ENCODE measurements at regions not wholly inside any gene's neighbourhood (a gene's known extent, or its start where the extent isn't known, plus 50 kb on each side); places are given as distances from the start of the nearest gene placed in this dataset.
A peak's percentile ranks its signal among the peaks of the same experiment; 100 is the strongest.

DNA sequence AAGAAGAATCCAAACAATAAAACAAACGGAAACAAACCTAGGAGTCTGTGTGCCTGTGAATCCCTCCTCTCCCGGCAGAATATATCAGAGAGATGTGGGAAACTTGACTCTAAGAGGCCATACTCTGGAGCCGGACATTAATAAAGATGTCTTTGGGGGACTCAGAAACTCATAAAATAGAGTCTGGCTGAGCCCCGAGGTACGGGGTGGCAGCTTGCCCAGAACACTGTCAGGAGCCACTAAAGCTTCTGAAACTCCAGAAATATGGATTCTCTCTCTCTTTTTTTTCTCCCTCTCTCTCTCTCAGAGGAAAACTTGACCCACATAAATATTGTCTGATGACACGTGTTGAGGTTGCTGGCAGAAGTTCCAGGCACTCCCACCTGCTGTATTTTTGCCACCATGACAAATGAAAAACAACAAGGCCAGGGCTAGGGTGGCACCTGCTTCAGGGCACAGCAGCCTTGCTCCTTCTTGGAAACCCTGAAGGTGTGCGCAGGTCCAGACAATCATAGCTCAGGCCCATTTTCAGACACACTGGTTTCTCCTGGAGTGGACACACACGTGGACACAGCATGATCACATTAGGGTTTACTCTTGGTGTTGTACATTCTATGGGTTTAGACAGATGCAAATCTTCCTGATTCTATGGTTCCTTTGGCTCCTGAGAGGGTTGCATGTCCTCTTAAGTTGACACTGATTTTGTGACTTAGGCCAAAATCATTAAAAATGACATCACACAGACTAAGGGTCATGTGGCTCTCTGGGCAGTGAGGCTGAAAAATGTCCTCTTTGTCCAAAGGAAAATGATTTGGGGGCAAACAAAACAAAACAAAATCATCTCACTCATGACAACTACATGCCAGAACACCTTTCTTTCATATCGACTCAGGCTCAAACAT, 282.6 kb upstream of the IRX3 start:
- DNase-seq (ENCODE audit: low read depth): no peak

DNA sequence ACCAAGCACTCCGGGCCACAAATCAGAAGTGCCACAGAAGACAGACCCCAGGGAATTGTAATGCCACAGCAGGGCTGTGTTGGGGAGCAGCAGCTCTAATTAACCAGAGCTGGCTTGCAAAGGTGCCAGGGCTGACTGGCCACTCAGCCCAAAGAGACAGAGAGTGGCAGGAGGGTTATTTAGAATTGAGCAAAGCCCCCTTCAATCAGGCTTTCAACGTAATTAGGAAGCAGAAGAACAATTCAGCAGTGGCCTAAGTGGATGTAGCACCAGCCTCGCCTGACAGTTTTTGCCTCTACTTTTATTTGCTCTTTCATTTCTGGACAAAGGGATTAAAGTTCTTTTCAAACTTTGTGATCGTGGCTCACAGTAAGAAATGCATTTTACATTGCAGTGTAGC, 278.3 kb upstream of the IRX3 start:
- DNase-seq (ENCODE audit: low read depth): no peak

DNA sequence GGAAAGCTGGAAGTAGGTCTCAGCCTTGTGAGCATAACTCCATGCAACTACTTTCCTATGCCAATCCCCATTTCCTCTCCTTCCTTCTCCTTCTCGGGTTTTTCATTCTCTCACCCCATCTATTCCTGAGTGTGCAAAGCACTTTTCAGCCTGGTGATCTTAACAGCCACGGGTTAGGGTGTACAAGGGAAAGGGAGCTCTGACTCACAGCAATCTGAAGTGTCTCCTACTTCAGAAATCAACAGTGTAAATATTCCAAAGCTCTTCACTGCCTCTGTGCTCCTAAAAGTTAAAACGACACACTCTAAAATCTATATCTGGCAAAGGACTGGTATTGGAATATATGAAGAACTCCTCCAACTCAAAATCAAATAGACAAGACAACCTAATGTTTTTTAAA, 268.0 kb upstream of the IRX3 start:
- DNase-seq (ENCODE audit: low read depth): no peak

DNA sequence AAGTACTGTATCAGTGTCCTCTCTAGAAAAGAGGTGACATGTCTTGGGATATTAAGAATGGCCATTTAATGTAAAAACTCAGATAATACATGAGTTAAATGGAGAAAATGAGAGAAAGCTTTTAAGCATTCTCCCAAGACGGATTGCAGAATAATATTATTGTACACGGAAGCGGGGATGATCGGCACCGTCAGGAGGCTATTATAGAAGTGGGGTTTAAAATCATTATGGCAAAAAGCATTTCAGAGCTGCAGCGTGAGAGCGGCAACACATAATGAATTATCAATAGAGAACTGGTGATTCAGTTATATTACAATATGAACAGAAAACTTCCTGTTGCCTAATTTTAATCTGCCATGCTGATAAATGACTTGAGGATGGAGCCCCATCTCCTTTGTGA, 261.7 kb upstream of the IRX3 start:
- no peak for DNase-seq (ENCODE audit: low read depth)

DNA sequence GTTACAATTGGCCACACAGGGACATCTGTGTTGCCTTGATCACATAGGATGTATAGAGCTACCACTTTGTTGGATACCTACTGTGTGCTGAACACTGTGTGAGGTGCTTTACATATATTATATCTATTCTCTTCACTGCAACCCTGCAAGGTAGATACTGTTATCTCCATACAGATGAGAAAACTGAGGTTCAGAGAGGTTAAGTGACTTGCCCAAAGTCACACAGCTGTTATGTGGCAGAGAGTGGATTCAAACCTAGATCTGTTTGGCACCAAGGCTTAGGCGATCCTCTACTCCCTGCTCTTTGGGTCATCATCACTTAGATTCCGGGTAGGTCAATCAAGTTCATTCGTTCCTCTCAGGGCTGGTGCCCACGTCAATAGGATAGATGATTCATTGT, 260.5 kb upstream of the IRX3 start:
- DNase-seq (ENCODE audit: low read depth): no peak

DNA sequence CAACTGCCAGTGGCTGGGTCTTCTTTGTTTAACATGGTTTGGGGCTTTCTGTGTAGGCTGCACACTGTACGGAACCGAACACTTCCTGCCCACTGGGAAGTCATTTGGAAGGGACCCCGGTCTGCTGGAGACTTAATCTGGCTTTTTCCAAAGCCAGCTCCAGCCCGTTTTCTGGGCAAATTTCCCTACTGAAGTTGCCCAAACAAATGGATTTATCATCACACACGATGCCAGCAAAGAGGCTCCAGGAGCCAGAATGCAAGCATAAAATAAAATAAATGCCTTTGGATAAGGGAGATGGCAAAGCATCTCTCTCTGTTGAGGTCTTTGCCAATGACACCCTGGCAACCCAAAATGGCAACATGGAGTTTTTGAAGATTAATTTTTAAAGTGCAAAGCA, 259.9 kb upstream of the IRX3 start:
- DNase-seq (ENCODE audit: low read depth): no peak

DNA sequence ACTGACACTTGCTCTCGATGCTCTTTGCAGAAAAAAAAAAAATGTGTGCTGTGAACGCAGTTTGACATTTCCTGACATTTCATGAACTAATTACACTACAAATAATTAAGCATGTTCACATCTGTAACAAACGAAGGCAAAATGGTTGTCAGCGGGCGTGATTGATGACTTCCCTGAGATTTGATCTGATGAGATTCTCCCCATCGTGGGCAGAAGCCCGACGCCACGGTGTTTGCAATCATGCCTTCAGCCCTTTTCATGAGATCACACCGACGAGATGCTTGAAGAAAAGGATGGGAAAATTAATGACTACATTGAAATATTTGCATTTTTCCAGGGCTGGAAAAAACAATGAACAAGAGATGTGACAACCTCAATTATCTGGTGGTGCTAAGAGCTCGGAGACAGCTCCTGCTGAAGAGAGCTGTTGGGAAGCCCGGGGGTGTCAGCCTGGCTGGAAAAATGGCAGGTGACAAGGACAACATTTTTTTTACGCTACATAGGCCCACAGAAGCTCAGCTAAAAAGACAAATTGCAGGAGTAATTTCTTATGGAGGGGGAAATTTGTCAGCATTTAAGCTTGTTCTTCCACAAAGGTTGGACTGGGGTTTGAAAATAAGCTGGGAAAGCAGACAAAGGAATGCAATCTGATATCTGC, 259.4 kb upstream of the IRX3 start:
- DNase-seq (ENCODE audit: low read depth): no peak

DNA sequence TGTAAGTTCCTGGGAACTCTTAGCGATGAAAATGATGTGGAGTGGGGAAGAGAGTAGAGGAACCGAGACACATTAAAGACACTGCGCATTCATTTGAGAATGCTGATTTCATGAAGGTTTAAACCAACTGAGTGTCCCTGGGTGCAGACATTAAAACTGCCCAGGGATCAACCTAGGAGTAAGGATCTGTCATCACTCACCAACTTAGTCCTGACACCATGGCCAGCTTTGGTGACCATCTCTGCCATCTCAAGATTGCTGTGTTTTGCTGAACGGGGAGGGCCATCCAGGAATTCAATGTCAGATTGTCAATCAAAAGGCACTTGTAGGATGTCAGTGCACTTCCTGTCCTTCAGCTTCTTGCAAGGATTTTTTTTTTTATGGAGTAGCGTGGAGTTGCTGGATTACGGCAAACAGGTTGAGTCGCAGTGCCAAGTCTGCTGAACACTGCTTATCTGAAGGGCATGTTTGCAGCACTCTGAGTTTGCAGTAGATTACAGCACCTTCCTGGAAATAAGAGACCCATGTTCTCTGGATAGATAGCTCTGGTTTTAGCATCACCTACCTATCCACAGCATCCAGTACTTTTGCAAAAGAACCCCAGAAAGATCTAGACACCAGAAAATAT, 258.1 kb upstream of the IRX3 start:
- DNase-seq (ENCODE audit: low read depth): no peak

DNA sequence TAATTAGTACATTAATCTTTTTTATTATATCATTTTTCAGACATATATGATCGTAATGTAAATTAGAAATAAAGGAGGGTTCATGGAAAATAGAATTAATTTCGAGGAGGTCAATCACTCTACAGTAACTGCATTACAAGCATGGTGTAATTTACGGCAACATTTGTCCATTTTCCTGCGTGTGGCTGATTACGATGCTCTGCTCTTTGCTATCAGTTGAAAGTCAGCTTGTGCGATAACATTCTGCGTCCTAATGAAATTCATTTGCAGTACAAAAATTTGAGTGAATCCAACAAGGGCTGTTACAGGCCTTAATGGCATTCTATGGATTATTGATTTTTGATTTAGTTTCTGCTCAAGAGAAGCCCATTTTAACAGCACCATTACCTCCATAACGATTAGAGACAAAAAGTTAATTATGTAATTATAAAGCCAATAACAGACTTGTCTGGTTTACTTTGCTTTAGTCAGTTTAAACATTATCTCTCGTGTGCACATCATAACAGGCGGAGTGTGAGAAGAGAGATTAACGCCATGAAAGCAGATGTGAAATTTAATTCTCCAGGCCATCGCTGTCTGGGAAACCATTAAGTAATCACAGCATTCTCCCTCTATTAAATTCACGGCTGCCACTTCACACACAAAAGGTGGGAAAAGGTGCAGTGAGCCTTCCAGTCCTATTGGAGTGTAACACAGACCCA, 256.4 kb upstream of the IRX3 start:
- DNase-seq (ENCODE audit: low read depth): no peak

DNA sequence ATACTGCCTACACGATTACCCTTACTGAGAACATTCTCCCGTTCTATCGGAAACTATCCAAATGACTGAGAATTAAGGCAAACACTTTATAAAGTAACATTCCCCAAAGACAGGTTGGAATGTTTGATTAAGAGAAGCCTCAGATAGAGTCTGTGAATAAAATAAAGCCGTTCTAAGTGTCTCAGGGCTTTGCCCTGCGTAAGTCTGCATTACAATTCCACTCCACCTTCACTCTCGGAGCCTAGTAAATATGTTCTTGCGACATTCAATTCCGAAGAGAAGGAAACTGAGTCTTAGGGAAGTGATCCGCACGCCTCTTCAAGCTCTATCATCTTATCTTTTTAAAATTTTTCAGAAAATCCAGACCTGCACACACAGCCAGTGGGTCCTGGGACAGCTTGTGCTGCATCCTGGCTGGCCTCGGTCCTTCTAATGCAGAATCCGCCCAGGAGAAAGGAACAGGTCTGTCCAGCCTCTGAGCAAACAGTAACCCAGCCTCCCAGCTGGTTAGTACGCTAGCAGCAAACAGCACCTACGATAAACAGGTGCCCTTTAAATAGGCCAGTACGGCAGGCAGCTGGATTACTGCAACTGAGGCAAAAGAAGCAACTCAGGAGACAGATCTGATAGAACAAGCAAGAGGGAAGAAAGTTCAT, 254.1 kb upstream of the IRX3 start:
- no peak for DNase-seq (ENCODE audit: low read depth)

DNA sequence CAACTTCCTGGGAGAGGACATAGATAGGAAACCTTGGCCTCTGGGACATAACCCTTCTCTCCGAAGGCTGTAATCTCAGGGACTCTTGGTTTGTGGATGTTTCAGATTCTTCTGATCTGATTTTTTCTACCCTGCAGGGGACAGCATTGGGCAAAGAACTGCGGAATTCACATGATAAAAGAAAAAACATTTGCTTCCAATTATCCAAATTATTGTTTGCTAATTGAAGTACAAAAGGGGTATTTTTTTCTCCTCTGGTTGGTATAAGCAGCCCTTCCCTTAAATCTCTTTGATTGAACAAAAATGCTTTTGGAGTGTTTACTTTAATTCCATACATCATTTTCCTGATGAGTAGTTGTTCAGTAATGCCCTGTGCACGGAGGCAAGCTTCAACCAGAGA, 251.7 kb upstream of the IRX3 start:
- DNase-seq (ENCODE audit: low read depth): no peak

DNA sequence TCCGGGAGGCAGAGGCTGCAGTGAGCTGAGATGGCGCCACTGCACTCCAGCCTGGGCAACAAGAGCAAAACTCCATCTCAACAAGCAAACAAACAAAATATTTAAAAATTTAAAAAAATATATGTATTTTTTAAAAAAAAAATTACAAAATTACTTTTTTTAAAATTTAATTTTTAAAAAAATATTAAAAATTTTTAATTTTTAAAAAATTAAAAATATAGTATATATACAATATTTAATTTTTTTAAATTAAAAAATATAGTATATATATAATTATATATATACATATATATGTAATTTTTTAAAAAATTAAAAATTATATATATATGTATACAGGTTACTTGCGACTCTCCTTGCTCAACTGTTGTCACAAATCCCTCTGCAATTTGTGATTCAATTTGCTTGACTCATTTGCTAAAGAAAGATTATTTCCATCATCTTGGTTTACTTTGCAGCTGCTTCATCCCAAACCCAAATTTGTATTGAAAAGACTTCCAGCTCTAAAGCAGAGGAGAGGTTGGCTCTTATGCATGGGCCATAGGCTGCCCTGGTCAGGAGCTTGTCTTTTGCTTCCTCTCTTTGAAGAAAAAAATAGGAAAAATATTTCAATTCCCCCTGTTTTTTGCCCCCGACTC, 247.4 kb upstream of the IRX3 start:
- no peak for DNase-seq (ENCODE audit: low read depth)

DNA sequence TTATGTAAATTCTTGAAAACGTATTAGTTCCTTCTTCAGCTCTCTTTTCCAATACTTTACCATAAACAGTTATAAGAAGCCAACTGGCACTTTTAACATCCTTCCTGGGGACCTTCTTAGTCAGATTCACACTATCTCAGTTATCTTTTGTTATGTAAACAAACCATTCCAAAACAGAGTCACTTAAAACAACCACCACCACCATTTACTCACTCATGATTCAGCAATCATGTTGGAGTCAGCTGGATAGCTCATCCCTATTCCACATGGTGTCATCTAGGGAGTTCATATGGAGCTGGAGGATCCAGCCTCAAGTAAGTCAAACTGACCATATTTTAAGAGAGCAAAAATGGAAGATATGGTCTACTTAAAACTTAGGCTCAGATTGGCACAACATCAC, 240.3 kb upstream of the IRX3 start:
- DNase-seq (ENCODE audit: low read depth): no peak

DNA sequence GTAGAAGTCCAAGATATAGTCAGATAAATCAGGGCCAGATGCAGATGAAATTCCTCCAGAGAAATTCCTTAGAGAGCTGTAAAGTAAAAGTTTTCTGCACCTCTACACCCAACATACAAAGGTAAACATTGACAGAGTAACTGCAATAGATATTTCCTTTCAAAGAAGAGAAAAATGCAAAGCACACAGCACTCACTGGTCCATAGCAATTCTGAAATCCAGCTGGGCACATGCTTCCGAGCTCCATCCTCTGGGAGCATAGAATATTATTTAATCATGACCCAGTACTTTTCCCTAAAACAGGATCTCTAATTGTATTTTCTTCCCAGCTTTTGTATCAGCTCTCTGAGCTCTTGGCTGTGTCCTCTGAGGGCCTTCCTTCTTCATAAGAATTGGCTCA, 239.5 kb upstream of the IRX3 start:
- no peak for DNase-seq (ENCODE audit: low read depth)

DNA sequence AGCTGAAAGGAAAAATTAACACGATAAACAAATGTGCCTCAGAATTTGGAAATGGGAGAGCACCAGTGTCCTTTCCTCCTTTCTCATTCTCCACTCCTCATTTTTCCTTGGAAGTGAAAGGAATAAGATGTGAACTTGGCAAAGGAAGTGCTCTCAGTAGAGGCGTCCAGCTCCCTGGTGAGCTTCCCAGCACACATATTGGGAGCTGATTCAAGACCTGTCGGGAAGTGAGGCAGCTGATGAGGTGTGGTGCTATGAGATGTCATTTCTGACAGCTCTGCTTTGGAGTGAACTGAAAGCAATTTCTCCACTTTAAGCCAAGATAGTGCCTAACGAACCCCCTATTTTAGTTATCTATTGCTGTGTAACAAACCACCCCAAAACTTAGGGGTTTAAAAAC, 238.5 kb upstream of the IRX3 start:
- no peak for DNase-seq (ENCODE audit: low read depth)

DNA sequence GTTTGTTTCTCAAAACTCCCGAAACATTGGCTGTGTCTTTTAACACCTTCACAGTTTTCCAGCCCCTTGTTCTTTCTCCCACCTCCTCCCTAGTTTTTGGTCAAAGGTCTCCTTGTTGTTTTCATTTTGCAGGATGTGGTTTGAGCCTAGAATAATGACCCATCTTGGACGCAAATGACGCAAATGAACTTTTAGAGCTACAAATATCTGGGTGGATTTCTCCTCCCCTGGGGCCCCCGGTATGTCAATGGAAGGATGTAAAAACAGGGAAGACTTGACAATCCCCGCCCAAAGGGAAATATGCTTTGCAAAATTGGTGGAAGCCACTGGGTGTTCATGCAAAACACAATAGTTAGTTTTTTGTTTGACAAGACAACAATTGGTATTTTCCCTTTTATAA, 236.0 kb upstream of the IRX3 start:
- DNase-seq (ENCODE audit: low read depth): no peak

DNA sequence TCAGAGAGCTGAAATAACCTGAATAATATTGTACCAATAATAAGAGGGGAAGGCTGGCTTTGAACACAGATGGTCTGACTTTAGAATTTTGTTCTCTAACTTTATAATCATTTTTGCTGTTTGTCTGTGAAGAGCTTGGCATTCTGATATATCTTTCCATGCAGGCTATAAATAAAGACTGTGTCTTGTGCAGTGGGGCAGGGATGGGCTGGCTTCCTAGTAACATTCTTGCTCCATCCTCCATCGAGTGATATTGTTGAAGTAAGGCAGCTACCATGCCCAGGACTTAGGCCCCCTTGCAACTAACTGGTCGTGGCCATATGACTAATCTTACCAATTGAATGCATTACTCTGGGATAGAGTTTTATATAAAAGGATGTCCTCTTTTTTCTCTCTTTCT, 234.7 kb upstream of the IRX3 start:
- no peak for DNase-seq (ENCODE audit: low read depth)

DNA sequence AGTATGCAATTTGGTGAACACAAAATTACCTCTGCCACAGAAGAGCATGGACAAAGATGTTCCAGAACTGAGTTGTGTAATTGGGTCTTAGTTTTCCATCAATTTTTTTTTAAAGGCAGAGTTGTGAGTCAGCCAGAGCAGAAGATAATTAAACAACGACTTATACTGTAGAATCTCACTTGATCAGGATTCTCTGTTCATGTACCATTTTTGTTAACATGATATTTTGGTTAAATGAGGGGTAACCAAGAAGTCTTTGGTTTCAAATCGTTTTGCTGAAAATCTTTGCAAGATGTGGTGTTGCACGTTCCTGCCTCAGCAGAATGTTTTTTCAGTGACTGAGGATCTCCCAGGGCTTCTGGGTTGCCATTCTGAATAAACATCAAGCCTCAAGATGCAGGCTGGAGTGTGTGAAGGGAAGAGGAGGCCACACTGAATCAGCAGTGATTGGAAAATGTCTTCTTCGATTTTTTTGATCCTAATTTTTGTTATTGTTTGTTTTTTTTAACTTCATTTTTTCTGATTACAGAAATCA, 232.6 kb upstream of the IRX3 start:
- DNase-seq (ENCODE audit: low read depth): no peak

DNA sequence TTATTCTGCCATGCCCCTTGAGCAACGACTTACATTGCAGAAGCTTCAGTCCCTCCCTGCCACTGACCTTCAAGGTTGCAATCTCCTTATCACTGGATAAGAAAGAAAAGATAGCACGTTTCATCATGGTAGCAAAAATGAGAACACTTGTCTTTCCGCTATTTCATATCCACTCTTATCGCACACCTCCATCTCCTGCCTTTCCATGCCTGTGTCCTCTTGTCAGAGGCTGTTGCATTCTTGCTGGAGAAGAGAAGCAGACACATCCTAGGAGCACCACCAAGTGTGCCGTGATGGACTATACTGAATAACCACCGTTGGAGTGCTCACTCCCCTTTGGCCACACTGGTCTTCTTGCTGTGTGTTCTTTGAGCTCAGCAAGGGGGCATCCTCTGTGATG, 230.6 kb upstream of the IRX3 start:
- no peak for DNase-seq (ENCODE audit: low read depth)

DNA sequence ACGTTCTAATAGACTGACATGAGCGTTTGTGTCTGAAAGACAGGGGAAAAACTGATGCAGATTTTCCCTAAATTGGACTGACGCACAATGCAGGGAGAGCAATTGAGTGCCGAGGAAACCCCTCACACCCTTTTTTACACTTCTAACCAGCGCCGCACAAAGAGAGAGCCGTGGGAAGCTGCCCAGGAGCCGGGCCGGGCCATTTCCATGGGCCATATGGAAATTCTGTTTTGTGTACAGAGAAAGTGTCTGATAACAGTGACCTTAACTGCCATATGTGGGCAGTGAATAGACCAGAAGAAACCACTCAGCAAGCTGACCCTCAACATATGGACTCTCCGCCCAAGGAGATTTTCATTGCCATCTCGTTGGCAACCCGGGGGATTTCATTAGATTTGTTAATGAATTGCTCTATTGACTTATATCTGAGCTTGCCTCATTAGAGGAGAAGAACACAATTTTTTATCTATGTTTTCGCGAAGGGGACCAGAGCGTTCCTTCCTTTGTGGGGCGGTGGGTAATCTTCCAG, 225.9 kb upstream of the IRX3 start:
- no peak for DNase-seq (ENCODE audit: low read depth)

DNA sequence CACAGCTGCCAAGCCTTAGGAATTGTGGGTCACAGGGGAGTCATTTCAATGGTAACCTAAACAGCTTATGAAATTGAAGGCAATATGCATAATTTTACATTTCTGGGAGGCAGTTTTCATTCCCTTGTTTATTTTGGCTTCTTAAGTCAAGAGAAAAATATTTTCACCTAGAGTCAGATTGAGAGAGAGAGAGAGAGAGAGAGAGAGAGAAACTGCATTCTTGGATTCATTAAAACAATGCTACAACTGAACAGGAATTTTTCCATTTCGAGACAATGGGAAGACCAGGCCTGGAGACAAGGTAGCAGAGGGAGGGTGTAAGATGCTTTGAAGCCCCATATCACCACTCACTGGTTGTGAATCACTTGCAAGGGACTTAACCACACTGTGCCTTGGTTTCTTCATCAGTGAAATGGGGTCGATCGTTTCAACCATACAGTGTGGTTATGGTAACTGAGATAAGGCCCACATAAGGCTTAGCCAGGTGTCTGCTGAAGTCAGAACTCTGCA, 224.7 kb upstream of the IRX3 start:
- peak; percentile 85 for DNase-seq (ENCODE audit: low read depth)
